Aorta (tissue), 5 donors: ENCODE measurements at regions not wholly inside any gene's neighbourhood (a gene's known extent, or its start where the extent isn't known, plus 50 kb on each side); places are given as distances from the start of the nearest gene placed in this dataset.

Experiments used
- ATAC-seq: fragments of 200-7000 bp; cut with Tn5 transposase; one replicate; pipeline ENCODE4 v1.9.1; 2022; ENCODE audit warnings: moderate library complexity; ENCODE audit not compliant: low FRiP score
- DNase-seq, 2 donors: peaks; one replicate each; pipeline ENCODE4 v3.0.0-alpha.2; 2020
- H3K27ac ChIP-seq, 2 donors: one replicate each; pipeline ENCODE4 v1.5.1; 2013; ENCODE audit warnings: low read length in 2 of 2, mild to moderate bottlenecking in 2 of 2, moderate library complexity in 2 of 2, control low read depth in 1 of 2, inconsistent platforms in 1 of 2, low read depth in 1 of 2
- H3K27me3 ChIP-seq, 2 donors: one replicate each; pipeline ENCODE4 v1.6.1; 2013; ENCODE audit warnings: control low read depth in 1 of 2, low read length in 1 of 2, mild to moderate bottlenecking in 1 of 2, moderate library complexity in 1 of 2; ENCODE audit not compliant: insufficient read depth in 2 of 2, control insufficient read depth in 1 of 2
- H3K36me3 ChIP-seq, 2 donors: one replicate each; pipeline ENCODE4 v1.6.1; 2013; ENCODE audit warnings: control low read depth in 1 of 2, low read length in 1 of 2, mild to moderate bottlenecking in 1 of 2; ENCODE audit not compliant: insufficient read depth in 2 of 2, control insufficient read depth in 1 of 2
- H3K4me1 ChIP-seq, 2 donors: one replicate each; pipeline ENCODE4 v1.6.1; 2013; ENCODE audit warnings: low read length in 2 of 2, control low read depth in 1 of 2, mild to moderate bottlenecking in 1 of 2, moderate library complexity in 1 of 2; ENCODE audit not compliant: insufficient read depth in 2 of 2, control insufficient read depth in 1 of 2
- H3K4me3 ChIP-seq, 2 donors: one replicate each; pipeline ENCODE4 v1.5.1; 2013; ENCODE audit warnings: low read length in 2 of 2, control low read depth in 1 of 2, mild to moderate bottlenecking in 1 of 2
- H3K9me3 ChIP-seq: one replicate; pipeline ENCODE4 v1.6.1; 2013; ENCODE audit warnings: mild to moderate bottlenecking, low read length; ENCODE audit not compliant: control insufficient read depth
- WGBS, 2 donors: extraction: QIAGEN DNeasy Blood & Tissue Kit; methylation state at CpG; one replicate each; pipeline ENCODE4 v1.1.7; 2013; 5-methylcytosine and 5-hydroxymethylcytosine counted together
- intact Hi-C, 2 donors: fragments of 100-400 bp; cut with DNase I; formaldehyde crosslinking; loops; one replicate each; pipeline versions ENCODE4 v1.14.2 to v1.15.0; 2022
- donor health status: healthy with polysubstance abuse.
- donor health status: Bipolar disorder and iron deficiency.
- donor health status: DM: no; HTN: no; CAD: no.
- donor health status: DM: no; HTN: no; CAD: no.
- donor health status: DM: yes; HTN: yes; CAD: no.

DNA sequence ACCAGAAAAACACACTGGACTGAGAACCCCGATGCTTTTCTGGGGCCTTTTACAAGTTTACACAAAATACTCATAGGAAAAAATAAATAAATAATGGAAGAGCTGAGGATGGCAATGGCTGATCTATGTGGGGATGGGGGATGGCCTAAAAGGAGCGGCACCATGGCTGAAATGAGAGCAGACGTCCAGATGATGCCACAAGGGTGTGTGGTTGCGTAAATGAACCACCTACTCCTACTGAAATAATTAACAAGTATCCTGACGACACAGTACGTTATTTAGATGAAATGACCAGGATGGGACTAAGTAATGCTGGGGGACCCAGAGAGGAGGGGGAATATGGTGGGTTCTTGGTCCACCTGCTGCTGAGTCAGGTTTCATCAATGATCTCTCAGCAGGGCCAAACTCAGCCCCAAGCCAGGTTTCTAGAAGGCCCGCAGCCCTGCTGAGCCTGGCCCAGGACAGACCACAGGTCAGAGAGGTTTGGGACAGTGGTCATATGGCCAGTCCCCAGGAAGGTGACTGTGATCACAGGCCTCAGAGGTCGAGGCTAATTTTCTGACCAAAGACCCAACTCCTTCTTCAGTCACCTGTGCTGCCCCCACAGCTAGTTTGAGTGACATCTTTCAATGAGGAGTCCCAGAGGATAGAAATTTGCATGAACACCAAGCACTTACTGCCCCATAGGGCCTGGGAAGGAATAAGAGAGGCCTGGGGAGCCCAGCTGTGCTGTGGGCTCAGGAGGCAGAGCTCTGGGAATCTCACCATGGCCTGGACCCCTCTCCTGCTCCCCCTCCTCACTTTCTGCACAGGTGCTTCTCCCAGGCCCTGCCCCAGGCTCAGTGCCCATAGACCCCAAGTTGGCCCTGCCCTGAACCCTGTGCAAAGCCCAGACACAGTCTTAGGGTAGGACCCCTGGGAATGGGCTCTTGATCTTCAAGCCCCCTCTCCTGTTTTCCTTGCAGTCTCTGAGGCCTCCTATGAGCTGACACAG lies 76.3 kb upstream of the IGLL5 start:
- no peak for ATAC-seq
- intact Hi-C loops: no loop called here
- no peak for DNase-seq
- 86 to 88% methylated on average over 8 of the region's 8 CpGs for WGBS, 2 donors
- no peak overlapping the region for H3K27ac ChIP-seq
- H3K36me3 ChIP-seq: no peaks in the 10 kb centered on the region
- no peaks in the 10 kb centered on the region for H3K4me1 ChIP-seq
- no peaks in the 10 kb centered on the region for H3K27me3 ChIP-seq
- no peaks in the 10 kb centered on the region for H3K9me3 ChIP-seq
- no peak overlapping the region for H3K4me3 ChIP-seq

GRCh38 chr22:22812031-22812905 lies 75.3 kb upstream of the IGLL5 start:
- ATAC-seq: no peak
- Histone ChIP-seq H3K27ac (no peak overlapping the region), H3K4me3 (no peak overlapping the region), H3K27me3 (no peaks in the 10 kb centered on the region), H3K36me3 (no peaks in the 10 kb centered on the region), H3K4me1 (no peaks in the 10 kb centered on the region), H3K9me3 (no peaks in the 10 kb centered on the region)
- intact Hi-C loops: no loop called here
- 75% methylated on average over 10 of the region's 10 CpGs for WGBS, 2 donors
- DNase-seq: no peak

DNA sequence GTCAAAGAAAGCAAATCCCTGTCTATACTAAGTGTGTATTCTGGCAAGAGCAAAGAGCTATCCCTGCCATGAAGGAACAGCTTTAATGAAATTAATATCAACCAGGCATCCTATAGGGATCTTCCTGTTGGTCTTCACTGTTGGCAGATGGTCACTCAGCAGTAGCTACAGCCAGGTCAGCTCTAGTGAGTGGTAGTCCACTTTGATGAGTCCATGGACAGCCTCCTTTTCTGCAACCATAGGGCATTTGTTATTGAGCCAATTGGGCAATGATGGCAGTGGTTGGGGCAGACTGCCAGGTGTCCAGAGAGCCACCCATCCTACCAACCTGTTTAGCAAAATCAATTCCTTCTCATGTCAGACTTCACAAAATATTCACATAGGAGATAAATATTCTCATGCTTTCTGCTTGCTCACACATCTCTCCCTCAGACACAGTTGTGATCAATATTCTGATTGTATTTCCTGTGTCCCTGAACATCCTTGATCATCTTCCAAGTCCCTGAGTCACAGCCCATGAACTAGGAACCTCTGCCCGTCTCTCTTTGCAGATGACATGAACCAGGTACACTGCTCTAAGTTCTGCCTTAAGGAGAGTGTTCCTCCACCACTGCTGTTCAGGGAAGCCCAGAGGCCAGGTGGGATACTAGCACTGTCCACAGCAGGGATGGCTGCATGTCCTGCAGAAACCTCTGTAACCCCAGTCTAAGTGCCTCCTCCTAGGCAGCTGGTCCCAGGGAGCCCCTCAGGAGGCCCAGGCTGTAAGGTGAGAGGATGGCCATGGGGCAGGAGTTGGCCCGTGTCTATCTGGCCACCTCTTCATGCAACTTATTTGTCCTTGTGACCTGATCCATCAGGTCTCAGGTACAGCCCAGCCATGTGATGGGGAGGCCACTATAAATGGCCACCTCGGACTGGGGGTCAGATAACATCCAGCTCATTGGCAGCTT lies 74.2 kb upstream of the IGLL5 start:
- Histone ChIP-seq H3K36me3 (no peaks in the 10 kb centered on the region), H3K27ac (no peak overlapping the region), H3K27me3 (no peaks in the 10 kb centered on the region), H3K9me3 (no peaks in the 10 kb centered on the region), H3K4me3 (no peak overlapping the region), H3K4me1 (no peaks in the 10 kb centered on the region)
- intact Hi-C loops: no loop called here
- 65 to 75% methylated on average over 3 of the region's 3 CpGs for WGBS, 2 donors
- no peak for DNase-seq
- ATAC-seq: no peak

GRCh38 chr22:22814666-22815396 lies 72.8 kb upstream of the IGLL5 start:
- H3K9me3 ChIP-seq: no peaks in the 10 kb centered on the region
- no peaks in the 10 kb centered on the region for H3K4me1 ChIP-seq
- H3K4me3 ChIP-seq: no peak overlapping the region
- intact Hi-C loops: no loop called here
- 86% methylated on average over 14 of the region's 14 CpGs for WGBS, 2 donors
- ATAC-seq (no peak), DNase-seq (no peak)
- H3K27ac ChIP-seq: no peak overlapping the region
- no peaks in the 10 kb centered on the region for H3K36me3 ChIP-seq
- H3K27me3 ChIP-seq: no peaks in the 10 kb centered on the region

- WGBS, 2 donors: 68 to 70% methylated on average over 5 of the region's 5 CpGs
- no peaks in the 10 kb centered on the region for H3K36me3 ChIP-seq
- DNase-seq: no peak
- intact Hi-C loops: no loop called here
- no peak for ATAC-seq
- H3K4me1 ChIP-seq: no peaks in the 10 kb centered on the region
- no peak overlapping the region for H3K4me3 ChIP-seq
- H3K27ac ChIP-seq: no peak overlapping the region
- H3K9me3 ChIP-seq: no peaks in the 10 kb centered on the region
- no peaks in the 10 kb centered on the region for H3K27me3 ChIP-seq
These were observed 72.0 kb upstream of the IGLL5 start for GRCh38 chr22:22815397-22816170.

DNA sequence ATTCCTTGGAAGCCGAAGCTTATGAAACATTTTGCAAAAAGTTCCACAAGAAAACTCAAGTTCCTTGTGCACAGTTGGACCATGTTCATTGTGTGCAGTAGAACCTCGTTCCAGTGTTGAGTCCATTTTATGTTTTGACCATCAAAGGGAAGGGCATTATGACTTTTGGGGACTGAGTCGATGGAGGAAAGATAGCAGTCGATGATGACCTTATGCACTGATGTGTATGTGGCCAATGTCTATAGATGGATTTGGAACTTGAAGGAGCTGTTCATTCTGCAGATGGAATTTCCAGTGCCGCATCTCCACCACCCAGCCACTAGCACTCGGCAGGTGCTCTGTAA lies 71.5 kb upstream of the IGLL5 start:
- WGBS, 2 donors: 89 to 90% methylated on average over 6 of the region's 6 CpGs
- no peak overlapping the region for H3K27ac ChIP-seq
- intact Hi-C loops: no loop called here
- no peaks in the 10 kb centered on the region for H3K4me1 ChIP-seq
- H3K4me3 ChIP-seq: no peak overlapping the region
- H3K27me3 ChIP-seq: no peaks in the 10 kb centered on the region
- DNase-seq: no peak
- H3K9me3 ChIP-seq: no peaks in the 10 kb centered on the region
- H3K36me3 ChIP-seq: no peaks in the 10 kb centered on the region
- ATAC-seq: no peak

GRCh38 chr22:22816766-22817410 lies 70.7 kb upstream of the IGLL5 start:
- ATAC-seq: no peak
- Histone ChIP-seq H3K27ac (no peak overlapping the region), H3K27me3 (no peaks in the 10 kb centered on the region), H3K9me3 (no peaks in the 10 kb centered on the region), H3K4me1 (no peaks in the 10 kb centered on the region), H3K4me3 (no peak overlapping the region), H3K36me3 (no peaks in the 10 kb centered on the region)
- no peak for DNase-seq
- intact Hi-C loops: no loop called here
- WGBS, 2 donors: 69 to 79% methylated on average over 8 of the region's 8 CpGs
